GM18519 (cell line): ENCODE measurements at regions not wholly inside any gene's neighbourhood (a gene's known extent, or its start where the extent isn't known, plus 50 kb on each side); places are given as distances from the start of the nearest gene placed in this dataset.
A peak's percentile ranks its signal among the peaks of the same experiment; 100 is the strongest.
"Not testable (repeated sequence)": the region's sequence is repeated elsewhere in the genome, so short reads cannot be mapped to it uniquely, and the experiment has no call there.

Experiments used
- ATAC-seq: cut with Tn5 transposase; IDR thresholded peaks from one replicate; pipeline ENCODE4 v1.9.1; 2021; ENCODE audit warnings: mild to moderate bottlenecking, moderate library complexity; ENCODE audit not compliant: unreplicated experiment, low FRiP score

DNA sequence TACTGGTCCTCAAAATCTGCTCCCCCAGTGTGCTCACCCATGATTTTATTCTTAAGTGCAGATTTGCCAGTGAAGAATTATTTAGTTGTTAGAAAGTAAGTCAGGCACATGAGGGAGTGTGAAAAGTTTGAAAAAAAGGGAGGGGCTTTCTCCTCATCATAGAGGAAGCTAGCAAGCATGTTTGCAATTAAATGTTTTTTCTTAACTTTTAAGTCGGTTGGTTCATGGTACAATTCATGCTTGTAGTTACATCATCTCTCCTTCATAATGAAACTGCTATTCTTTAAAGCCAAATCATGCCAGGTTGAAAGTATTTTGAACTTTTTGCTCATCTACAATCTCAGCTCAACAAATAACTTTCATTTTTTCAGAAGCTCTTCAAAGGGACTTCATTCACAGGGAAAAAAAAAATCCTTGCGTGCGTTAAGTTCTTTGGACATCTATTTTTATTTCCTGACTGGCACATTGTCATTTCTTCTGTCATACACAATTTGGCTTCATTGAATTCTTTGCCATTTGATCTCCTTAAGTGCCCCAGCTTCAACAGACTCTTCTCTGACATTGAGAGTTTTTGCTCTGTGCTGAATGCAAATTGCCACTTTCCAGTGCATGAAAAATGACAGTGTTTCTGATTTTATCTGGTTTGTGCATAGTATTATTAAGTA is 456.9 kb downstream of the TMEM232 start:
- no peak for ATAC-seq

DNA sequence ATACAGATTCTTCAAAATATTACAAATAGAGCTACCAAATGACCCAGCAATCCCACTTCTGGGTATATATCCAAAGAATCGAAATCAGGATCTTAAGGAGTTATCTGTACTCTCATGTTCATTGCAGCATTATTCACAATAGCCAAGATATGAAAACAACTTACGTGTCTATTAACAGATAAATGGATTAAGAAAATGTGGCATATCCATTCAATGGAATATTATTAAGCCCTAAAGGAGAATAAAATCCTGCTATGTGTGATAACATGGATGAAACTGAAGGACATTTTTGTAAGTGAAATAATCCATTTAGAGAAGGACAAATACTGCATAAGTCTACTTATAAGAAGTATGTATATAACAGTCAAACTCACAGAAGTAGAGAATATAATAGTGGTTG is 450.6 kb downstream of the TMEM232 start:
- no peak for ATAC-seq

DNA sequence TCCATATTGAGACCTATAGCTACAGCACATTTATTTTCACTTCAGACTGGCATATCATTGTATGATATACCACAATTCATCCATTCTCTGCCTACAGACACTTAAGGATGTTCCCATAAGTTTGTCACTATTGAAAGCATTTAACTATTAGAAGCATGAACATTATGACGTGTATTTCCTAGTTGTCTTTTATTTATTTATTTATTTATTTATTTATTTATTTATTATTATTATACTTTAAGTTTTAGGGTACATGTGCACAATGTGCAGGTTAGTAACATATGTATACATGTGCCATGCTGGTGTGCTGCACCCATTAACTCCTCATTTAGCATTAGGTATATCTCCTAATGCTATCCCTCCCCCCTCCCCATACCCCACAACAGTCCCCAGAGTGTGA is 448.0 kb downstream of the TMEM232 start:
- not testable (repeated sequence) for ATAC-seq

DNA sequence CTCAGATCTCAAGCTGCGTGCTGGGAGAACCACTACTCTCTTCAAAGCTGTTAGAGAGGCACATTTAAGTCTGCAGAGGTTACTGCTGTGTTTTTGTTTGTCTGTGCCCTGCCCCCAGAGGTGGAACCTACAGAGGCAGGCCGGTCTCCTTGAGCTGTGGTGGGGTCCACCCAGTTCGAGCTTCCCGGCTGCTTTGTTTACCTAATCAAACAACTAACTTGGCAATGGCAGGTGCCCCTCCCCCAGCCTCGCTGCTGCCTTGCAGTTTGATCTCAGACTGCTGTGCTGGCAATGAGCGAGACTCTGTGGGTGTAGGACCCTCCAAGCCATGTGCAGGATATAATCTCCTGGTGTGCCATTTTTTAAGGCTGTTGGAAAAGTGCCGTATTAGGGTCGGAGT is 442.4 kb downstream of the TMEM232 start:
- ATAC-seq, result not testable (repeated sequence)

DNA sequence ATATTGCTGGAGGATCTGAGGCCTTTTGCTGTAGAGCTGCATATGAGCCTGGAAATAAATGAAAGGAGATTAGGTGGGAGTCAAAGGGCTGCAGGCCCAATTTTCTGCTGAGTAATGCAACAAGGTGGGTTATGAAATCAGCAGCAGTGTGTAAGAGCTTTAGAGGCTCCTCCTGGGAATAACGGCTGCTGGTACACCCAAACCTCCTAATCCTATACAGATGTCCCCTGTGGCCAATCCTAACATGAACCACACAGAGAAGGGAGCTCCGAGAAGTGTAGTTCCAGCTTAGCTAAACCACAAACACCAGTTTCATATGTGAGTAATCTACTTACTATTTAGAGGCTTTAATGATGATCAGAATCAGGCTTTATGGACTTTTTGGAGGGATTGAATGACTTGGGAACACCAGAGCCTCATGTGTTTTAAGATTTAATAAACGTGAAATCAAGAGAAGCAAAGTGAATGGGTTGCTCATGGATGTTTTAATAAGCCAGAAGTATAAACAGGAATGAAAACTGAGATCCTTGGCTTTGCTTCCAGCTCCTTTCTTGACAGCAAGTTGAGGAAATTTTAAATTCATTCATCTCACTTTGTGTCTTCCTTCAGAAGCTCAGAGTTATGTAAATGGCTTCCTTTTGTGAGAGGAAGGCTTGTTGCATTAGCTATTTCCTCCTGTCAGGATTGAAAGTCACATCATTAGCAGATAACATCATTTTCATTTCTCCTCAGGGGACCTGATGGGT is 437.5 kb downstream of the TMEM232 start:
- ATAC-seq, result no peak

DNA sequence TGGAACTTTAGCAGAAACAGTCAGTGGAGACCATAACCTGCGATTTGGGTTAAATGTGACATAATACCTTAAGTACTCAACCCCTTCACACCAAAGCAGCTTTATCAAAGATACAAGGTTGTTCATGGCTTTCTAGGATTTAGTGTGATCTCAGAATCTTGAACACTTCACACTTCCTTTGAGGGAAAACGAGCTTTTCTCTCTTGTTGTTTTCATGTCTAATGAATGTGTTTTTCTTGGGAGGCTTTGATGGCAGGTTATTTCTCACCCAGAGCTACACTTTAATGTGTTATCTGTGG is 437.0 kb downstream of the TMEM232 start:
- ATAC-seq, result no peak

DNA sequence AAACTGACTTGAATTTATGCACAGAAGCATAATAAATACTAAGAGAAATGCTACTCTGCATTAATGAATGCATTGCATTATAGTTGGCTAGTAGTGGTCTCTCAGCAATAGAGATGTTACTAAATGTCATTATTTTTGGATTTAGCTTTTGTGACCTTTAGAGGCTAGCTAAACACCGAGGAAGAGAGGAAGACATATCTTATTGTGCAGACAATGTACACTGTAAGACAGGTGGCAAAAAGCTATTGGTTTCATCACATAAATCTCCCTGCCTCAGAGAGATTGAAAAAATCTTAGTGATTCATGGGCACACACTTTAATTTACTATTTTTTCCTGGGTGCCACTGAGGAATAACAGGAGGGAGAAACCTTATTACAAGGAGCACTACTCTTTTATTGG is 435.9 kb downstream of the TMEM232 start:
- no peak for ATAC-seq

DNA sequence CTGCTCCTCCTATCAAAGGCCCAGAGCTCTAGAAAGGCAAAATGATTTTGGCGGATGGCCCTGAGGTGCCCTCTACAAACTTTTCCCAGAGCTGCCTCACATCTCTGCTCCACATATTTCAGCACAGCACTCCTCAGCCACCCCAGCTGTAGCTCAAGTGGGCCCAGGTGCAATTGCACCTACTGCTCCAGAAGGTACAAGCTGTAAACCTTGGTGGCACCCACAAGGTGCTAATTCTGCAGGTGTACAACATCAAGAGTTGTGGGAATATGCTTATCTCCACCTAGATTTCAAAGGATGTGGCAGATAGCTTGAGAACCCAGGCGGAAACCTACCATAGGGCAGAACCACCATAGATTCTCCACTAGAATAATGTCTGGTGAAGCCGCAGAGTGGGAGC is 432.2 kb downstream of the TMEM232 start:
- ATAC-seq, result no peak

DNA sequence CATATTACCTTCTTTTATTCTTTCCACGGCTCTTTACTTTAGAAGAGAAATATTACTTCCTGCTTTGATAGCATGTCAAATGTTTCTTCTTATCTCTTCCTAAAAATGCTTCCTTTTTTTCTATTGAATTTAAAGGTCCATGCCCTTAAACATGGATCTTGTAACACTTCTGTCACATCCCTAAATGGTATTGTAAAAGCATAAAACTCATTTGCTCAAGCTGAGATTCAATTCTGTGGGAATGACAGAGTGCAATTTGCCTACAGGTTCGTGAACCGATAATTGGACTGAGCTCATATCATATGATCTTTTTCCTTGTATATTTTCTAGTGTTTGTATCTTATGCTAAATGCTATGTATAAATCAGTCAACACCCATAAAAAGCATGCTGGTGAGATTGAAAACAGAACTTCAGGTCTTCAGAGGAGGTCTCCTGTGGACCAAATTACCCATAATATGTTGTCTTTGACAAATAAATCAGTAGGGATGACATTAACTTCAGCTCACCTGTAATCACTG is 429.3 kb downstream of the TMEM232 start:
- ATAC-seq, result no peak

DNA sequence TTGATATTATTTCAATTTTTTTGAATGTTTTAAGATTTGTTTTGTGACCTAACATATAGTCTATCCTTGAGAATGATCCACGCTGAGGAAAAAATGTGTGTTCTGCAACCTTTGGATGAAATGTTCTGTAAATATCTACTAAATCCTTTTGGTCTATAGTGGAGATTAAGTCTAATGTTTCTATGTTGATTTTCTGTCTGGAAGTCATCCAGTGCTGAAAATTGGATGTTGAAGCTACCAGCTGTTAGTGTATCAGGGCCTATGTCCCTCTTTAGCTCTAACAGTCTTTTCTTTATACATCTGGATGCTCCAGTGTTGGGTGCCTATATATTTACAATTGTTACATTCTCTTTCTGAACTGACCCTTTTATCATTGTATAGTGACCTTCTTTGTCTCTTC is 422.3 kb downstream of the TMEM232 start:
- no peak for ATAC-seq

DNA sequence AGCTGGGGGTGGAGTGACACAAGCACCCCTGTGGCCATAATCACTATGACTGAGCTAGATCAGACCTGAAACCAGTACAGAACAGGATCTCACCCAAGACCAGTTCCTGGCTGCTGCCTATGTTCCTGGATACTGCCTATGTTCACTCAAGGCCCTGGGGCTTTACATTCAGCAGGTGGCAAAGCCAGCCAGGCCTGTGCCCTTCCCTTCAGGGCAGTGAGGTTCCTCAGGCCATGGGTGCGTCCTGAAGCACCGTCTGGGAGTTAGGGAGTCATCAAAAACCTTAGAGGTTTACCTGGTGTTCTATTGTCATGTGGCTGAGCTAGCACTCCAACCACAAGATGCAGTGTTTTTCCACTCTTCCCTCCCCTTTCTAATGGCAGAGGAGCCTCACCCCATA is 419.8 kb downstream of the TMEM232 start:
- no peak for ATAC-seq

DNA sequence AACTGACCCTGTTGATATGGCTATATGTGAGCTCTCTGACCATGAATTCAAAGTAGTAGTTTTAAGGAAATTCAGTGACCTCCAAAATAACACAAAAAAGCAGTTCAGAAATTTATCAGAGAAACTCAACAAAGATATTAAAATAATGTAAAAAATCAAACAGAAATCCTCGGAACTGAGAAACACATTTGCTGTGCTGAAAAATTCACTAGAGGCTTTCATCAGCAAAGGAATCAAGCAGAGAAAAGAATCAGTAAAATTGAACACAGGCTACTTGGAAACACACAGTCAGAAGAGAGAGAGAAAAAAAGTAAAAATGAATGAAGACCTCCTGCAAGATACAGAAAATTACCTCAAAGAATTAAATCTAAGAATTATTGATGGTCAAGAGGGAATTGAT is 417.2 kb downstream of the TMEM232 start:
- no peak for ATAC-seq

DNA sequence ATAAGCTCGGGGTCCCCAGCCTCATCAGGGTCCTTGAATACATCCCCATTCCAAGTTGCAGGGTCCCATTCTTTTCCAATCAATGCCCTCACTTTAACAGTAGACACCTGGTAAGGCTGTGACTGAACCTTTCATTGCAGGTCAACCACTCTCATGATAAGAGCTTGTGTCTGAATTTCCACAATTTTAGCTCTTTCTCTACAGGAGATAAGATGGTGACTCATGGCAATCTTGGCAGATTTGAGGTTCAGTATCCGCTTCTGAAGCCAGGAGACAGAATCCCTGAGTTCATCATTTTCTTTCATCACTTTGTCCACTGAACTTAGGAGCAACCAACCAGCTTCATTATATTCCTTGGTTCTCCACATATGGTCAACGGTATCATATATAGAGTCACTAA is 409.9 kb downstream of the TMEM232 start:
- not testable (repeated sequence) for ATAC-seq

DNA sequence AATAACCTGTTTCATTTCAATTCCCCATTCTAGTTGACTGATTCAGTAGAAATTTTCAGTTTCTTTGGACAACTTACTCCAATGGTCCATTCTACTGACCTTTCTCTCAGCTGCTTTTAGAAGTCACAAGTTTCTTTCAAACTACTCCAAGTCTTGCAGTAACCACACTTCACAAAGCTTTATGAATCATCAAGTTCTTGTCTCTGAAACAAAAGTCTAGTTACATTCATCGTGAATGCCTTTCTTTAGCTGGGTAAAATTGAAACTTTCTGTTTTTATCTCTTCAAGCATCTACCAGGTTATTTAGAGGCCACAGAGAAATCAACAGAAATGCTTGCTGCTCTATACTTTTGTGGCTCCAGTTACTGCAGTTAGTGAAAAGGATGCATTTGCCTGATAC is 405.4 kb downstream of the TMEM232 start:
- ATAC-seq, result peak; percentile 49

DNA sequence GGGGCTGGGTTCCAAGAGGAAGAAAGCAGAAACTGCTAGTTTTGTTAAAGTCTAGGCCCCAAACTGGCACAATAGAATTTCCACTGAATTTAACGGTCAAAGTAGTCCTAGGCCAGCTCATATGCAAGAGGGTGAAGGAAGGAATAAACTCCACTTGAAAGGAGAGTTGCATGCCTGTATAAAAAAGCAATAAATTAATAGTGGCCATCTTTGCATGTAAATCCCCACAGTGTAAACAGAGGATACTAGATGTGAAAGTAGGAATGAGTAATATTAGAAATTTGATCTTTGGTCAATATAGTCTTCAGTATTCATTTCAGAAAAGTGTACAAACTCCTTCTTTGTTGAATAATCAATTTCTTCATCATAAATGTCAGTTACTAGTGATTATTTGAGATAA is 403.1 kb downstream of the TMEM232 start:
- ATAC-seq, result no peak

DNA sequence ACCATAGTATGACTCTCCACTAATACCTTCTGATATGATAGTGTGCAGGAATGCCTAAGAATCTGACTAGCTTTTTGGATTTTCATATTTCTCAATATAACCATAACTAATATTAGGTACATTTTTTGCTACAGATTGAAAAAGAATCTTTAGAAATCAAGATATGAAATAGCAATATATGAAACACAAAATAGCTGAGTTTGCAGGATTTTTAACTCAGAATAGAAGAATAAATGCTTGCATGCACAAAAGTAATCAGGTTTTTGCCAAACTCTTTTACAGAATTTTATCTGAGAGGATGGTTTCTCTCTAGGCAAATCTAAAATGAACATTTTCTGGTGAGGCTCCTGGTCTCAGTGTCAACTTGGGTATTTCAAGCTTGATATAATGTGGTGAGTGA is 402.6 kb downstream of the TMEM232 start:
- no peak for ATAC-seq

DNA sequence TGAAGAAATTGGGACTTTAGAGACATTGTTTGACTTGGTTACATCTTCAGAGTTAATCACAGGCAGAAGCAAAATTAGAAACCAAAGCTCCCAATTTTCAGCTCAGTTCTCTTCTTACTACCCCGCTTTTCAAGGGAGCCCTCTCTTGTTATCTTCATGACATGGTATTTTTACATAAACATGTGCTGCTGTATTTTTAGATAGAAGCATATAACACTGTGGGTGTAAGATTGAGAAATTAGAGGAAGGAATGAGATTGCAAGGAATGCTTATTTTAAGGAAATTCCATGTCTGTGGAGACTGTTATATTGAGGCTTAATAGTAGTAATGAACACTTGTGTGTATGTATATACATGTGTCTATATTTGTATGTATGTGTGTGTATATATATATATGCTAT is 401.6 kb downstream of the TMEM232 start:
- no peak for ATAC-seq

DNA sequence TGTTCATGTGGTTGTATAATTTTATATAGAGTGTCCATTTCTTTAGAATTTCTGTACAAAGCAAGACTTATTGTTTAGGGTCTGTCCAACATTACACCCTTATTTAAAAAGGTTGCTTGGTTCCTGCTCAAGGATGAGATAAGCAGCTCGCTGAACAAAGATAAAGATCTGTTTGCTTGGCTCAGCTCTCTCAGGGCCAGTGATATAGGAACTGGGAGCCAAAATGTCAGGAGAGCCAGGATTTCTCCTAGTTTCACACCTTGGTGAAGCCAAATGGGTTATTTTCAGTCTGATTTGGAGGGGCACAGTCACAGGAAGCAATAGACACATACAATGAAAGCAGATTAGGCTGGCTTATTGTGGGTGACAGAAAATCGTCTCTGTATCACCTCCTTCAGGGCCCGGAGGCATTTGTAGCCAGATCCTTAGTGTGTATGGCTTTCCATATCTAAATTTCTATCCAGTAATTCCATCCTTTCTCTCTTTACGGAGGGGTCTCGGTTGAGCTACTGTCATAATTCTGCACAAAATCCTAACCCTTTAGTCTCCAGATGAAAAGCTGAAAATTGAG is 396.4 kb downstream of the TMEM232 start:
- no peak for ATAC-seq

DNA sequence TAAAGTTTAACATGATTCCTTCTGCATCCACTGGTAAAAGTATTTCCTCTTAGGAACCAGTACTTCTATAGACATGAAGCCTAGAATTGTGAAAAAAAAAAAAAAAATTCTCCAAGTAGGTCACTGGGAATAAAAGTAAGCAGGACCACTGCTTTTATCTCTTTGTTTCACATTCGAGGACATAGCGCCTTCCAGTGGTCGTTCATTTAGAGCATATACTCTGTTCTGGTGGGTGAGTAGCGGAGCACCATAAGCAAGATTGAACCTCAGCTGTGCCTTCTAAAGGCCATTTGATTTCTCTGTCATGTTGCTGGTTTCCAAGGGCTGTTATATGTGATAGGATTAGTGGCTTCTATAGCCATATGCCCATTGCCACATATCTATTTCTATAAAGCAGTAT is 393.1 kb downstream of the TMEM232 start:
- ATAC-seq, result no peak

DNA sequence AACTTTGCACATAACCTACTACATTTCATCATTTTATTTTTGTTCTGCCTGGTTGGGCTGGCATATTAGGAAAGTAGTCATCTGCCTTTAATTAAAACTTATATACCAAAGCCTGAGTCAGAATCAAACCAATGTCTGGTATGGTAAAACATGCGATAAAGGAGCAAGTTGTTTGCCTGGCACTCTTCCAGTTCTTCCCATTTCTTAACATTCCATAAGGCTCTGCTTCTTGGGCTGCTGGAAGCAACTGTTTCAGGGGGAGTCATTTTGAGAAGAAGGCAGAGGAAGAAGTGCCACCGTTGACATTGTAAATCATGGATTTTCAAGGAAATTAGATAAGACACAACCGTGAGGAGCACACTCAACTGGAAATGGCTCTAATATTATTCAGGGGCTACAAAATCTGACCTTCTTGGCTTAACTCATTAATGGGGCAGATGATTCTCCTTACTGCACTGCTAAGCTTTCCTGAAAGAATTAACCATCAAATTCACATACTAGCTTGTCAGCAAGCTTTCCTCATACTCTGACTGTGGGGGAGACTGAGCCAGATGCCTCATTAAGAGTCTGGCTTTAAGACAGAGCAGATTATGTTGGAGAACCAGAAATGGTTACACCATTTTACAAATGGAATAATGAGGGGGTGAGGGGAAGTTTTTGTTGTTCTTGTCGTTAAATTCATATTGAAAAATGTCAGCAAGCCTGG is 391.0 kb downstream of the TMEM232 start:
- no peak for ATAC-seq

DNA sequence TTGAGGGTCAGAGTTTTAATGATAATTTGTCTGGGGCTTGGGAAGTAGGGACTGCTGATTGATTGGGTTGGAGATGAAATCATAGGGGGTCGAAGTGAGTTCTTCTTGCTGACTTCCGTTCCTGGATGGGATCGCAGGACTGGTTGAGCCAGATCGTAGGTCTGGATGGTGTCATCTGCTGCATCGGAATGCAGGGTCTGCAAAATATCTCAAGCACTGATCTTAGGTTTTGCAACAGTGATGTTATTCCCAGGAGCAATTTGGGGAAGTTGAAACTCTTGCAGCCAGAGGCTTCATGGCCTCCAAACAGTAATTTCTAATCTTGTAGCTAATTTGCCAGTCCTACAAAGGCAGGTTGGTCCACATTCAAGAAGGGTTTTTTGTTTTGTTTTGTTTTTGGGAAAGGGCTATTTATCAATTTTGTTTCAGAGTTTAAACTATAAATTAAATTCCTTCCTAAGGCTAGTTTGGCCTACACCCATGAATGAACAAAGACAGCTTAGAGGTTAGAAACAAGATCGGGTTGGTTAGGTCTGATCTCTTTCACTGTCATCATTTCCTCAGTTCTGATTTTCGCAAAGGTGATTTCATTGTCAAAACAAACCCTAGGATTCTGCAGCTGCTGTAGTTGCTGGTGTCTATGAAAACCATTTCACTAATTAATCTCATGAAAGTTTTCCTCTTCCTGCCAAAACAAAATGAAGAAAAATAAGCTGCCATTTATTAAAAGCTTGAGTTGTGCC is 388.0 kb downstream of the TMEM232 start:
- ATAC-seq, result no peak
